K562 (cell line): ENCODE measurements at regions not wholly inside any gene's neighbourhood (a gene's known extent, or its start where the extent isn't known, plus 50 kb on each side); places are given as distances from the start of the nearest gene placed in this dataset.

Source experiments
- CBX2 ChIP-seq: fragments of 200-600 bp; sonication (generic); IDR thresholded peaks from one replicate; pipeline ENCODE4 v1.6.1; 2012; ENCODE audit warnings: mild to moderate bottlenecking, low read length, inconsistent platforms; ENCODE audit not compliant: insufficient read depth, poor library complexity, severe bottlenecking
- GATAD2A ChIP-seq: fragments of 450-650 bp; IDR thresholded peaks from 2 replicates; pipeline ENCODE4 v1.6.1; 2017
- JUNB ChIP-seq: fragments of 450-650 bp; formaldehyde crosslinking; conservative IDR thresholded peaks from 2 replicates; pipeline ENCODE4 v1.4.0; 2020; ENCODE audit warnings: mild to moderate bottlenecking
- MCM7 ChIP-seq, 2 experiments: fragments of 450-650 bp; IDR thresholded peaks; 2 replicates each; pipeline ENCODE4 v1.6.1; 2016 to 2018
- MTA1 ChIP-seq: fragments of 450-650 bp; IDR thresholded peaks from 2 replicates; pipeline ENCODE4 v1.6.1; 2017; ENCODE audit warnings: borderline replicate concordance
- RBM15 ChIP-seq: fragments of 200-400 bp; formaldehyde crosslinking; IDR thresholded peaks from 2 replicates; pipeline ENCODE4 v1.6.1; 2018; ENCODE audit warnings: mild to moderate bottlenecking, low read length, moderate library complexity; ENCODE audit not compliant: insufficient read depth
- SRSF1 ChIP-seq: fragments of 200-400 bp; formaldehyde crosslinking; IDR thresholded peaks from 2 replicates; pipeline ENCODE4 v1.6.1; 2017; ENCODE audit warnings: mild to moderate bottlenecking, low read depth, low read length, moderate library complexity
- TF ChIP-seq, protein P1 (sequence below): fragments of 200-800 bp; sonication (Bioruptor generic); IDR thresholded peaks from 2 replicates; pipeline ENCODE4 v1.6.1; 2016; ENCODE audit warnings: missing genetic modification characterization, missing compliant biosample characterization
- TF ChIP-seq, protein P2 (sequence below): sonication (generic); formaldehyde crosslinking; IDR thresholded peaks from 2 replicates; pipeline ENCODE4 v1.8.1; 2022; ENCODE audit warnings: missing genetic modification reagents
- TF ChIP-seq, protein P3 (sequence below): sonication (generic); formaldehyde crosslinking; IDR thresholded peaks from 2 replicates; pipeline ENCODE4 v1.8.0; 2022; ENCODE audit warnings: mild to moderate bottlenecking, missing genetic modification reagents
- TF ChIP-seq, protein P4 (sequence below): sonication (generic); formaldehyde crosslinking; IDR thresholded peaks from 2 replicates; pipeline ENCODE4 v1.8.1; 2023; ENCODE audit warnings: missing genetic modification reagents, mild to moderate bottlenecking, borderline replicate concordance

DNA sequence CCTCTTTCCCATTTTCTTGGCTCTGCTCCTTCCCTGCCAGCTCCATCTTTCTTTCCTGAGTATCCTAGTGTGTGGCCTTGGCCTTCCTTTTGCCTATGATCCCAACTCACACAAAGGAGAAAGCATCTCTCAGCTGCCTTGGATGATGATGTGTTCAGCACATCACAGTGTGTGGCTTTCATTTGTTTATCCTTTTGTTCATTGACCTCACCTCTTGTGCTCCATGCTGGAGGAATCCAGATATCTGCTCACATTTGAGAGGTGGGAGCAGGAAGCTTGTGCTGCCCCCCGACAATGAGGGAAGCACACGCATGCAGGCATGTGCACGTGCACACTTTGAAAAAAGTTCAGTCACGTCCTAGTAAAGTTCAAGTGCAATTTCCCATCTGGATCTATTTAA lies 131.0 kb downstream of the SMIM20 start (continued):
- TF ChIP-seq, protein P1, sequence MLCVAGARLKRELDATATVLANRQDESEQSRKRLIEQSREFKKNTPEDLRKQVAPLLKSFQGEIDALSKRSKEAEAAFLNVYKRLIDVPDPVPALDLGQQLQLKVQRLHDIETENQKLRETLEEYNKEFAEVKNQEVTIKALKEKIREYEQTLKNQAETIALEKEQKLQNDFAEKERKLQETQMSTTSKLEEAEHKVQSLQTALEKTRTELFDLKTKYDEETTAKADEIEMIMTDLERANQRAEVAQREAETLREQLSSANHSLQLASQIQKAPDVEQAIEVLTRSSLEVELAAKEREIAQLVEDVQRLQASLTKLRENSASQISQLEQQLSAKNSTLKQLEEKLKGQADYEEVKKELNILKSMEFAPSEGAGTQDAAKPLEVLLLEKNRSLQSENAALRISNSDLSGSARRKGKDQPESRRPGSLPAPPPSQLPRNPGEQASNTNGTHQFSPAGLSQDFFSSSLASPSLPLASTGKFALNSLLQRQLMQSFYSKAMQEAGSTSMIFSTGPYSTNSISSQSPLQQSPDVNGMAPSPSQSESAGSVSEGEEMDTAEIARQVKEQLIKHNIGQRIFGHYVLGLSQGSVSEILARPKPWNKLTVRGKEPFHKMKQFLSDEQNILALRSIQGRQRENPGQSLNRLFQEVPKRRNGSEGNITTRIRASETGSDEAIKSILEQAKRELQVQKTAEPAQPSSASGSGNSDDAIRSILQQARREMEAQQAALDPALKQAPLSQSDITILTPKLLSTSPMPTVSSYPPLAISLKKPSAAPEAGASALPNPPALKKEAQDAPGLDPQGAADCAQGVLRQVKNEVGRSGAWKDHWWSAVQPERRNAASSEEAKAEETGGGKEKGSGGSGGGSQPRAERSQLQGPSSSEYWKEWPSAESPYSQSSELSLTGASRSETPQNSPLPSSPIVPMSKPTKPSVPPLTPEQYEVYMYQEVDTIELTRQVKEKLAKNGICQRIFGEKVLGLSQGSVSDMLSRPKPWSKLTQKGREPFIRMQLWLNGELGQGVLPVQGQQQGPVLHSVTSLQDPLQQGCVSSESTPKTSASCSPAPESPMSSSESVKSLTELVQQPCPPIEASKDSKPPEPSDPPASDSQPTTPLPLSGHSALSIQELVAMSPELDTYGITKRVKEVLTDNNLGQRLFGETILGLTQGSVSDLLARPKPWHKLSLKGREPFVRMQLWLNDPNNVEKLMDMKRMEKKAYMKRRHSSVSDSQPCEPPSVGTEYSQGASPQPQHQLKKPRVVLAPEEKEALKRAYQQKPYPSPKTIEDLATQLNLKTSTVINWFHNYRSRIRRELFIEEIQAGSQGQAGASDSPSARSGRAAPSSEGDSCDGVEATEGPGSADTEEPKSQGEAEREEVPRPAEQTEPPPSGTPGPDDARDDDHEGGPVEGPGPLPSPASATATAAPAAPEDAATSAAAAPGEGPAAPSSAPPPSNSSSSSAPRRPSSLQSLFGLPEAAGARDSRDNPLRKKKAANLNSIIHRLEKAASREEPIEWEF (CRISPR knock-in tag): no peak
- no peak for TF ChIP-seq MTA1
- TF ChIP-seq GATAD2A: no peak
- no peak for TF ChIP-seq SRSF1
- no peak for TF ChIP-seq CBX2
- TF ChIP-seq, protein P2, sequence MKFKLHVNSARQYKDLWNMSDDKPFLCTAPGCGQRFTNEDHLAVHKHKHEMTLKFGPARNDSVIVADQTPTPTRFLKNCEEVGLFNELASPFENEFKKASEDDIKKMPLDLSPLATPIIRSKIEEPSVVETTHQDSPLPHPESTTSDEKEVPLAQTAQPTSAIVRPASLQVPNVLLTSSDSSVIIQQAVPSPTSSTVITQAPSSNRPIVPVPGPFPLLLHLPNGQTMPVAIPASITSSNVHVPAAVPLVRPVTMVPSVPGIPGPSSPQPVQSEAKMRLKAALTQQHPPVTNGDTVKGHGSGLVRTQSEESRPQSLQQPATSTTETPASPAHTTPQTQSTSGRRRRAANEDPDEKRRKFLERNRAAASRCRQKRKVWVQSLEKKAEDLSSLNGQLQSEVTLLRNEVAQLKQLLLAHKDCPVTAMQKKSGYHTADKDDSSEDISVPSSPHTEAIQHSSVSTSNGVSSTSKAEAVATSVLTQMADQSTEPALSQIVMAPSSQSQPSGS (CRISPR knock-in tag): no peak
- TF ChIP-seq, protein P3, sequence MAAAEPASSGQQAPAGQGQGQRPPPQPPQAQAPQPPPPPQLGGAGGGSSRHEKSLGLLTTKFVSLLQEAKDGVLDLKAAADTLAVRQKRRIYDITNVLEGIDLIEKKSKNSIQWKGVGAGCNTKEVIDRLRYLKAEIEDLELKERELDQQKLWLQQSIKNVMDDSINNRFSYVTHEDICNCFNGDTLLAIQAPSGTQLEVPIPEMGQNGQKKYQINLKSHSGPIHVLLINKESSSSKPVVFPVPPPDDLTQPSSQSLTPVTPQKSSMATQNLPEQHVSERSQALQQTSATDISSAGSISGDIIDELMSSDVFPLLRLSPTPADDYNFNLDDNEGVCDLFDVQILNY: no peak
- TF ChIP-seq JUNB (CRISPR knock-in tag): no peak
- no peak for TF ChIP-seq RBM15
- no peak for TF ChIP-seq MCM7 (IDR thresholded peaks at IDR 0.05)
- TF ChIP-seq, protein P4, sequence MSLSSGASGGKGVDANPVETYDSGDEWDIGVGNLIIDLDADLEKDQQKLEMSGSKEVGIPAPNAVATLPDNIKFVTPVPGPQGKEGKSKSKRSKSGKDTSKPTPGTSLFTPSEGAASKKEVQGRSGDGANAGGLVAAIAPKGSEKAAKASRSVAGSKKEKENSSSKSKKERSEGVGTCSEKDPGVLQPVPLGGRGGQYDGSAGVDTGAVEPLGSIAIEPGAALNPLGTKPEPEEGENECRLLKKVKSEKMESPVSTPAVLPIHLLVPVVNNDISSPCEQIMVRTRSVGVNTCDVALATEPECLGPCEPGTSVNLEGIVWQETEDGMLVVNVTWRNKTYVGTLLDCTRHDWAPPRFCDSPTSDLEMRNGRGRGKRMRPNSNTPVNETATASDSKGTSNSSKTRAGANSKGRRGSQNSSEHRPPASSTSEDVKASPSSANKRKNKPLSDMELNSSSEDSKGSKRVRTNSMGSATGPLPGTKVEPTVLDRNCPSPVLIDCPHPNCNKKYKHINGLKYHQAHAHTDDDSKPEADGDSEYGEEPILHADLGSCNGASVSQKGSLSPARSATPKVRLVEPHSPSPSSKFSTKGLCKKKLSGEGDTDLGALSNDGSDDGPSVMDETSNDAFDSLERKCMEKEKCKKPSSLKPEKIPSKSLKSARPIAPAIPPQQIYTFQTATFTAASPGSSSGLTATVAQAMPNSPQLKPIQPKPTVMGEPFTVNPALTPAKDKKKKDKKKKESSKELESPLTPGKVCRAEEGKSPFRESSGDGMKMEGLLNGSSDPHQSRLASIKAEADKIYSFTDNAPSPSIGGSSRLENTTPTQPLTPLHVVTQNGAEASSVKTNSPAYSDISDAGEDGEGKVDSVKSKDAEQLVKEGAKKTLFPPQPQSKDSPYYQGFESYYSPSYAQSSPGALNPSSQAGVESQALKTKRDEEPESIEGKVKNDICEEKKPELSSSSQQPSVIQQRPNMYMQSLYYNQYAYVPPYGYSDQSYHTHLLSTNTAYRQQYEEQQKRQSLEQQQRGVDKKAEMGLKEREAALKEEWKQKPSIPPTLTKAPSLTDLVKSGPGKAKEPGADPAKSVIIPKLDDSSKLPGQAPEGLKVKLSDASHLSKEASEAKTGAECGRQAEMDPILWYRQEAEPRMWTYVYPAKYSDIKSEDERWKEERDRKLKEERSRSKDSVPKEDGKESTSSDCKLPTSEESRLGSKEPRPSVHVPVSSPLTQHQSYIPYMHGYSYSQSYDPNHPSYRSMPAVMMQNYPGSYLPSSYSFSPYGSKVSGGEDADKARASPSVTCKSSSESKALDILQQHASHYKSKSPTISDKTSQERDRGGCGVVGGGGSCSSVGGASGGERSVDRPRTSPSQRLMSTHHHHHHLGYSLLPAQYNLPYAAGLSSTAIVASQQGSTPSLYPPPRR: no peak
